B cell (primary cell): ENCODE measurements at regions not wholly inside any gene's neighbourhood (a gene's known extent, or its start where the extent isn't known, plus 50 kb on each side); places are given as distances from the start of the nearest gene placed in this dataset.

ENCODE experiments used
- EZH2 ChIP-seq: IDR thresholded peaks from 2 replicates; pipeline ENCODE4 v1.6.1; 2012; ENCODE audit warnings: borderline replicate concordance, low read depth, mild to moderate bottlenecking, moderate library complexity, low read length; ENCODE audit not compliant: insufficient read depth, poor library complexity, severe bottlenecking
- TF ChIP-seq, protein P1 (sequence below): fragments of 200-600 bp; IDR thresholded peaks from one replicate; pipeline ENCODE4 v1.8.0; 2022; ENCODE audit warnings: antibody characterized with exemption, mild to moderate bottlenecking

DNA sequence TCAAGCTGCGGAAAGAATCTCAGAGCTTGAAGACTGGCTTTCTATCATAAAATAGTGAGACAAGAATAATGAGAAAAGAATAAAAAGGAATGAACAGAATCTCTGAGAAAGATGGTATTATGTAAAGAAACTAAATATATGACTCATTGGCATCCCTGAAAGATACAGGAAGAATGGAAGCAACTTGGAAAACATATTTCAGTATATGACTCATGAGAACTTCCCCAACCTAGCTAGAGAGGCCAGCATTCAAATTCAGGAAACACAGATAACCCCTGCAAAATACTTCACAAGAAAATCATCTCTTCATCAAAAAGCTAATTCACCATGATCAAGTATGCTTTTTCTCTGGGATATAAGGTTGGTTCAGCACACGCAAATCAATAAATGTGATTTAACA, 2318.0 kb downstream of the PCDH9 start:
- TF ChIP-seq, protein P1, sequence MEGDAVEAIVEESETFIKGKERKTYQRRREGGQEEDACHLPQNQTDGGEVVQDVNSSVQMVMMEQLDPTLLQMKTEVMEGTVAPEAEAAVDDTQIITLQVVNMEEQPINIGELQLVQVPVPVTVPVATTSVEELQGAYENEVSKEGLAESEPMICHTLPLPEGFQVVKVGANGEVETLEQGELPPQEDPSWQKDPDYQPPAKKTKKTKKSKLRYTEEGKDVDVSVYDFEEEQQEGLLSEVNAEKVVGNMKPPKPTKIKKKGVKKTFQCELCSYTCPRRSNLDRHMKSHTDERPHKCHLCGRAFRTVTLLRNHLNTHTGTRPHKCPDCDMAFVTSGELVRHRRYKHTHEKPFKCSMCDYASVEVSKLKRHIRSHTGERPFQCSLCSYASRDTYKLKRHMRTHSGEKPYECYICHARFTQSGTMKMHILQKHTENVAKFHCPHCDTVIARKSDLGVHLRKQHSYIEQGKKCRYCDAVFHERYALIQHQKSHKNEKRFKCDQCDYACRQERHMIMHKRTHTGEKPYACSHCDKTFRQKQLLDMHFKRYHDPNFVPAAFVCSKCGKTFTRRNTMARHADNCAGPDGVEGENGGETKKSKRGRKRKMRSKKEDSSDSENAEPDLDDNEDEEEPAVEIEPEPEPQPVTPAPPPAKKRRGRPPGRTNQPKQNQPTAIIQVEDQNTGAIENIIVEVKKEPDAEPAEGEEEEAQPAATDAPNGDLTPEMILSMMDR: no peak
- TF ChIP-seq EZH2: no peak
